Ishikawa (cell line): ENCODE measurements at regions not wholly inside any gene's neighbourhood (a gene's known extent, or its start where the extent isn't known, plus 50 kb on each side); places are given as distances from the start of the nearest gene placed in this dataset.

Experiments
- CEBPB ChIP-seq: IDR thresholded peaks from 2 replicates; pipeline ENCODE4 v1.6.1; 2012
- EP300 ChIP-seq: IDR thresholded peaks from 2 replicates; pipeline ENCODE4 v1.6.1; 2012; ENCODE audit warnings: borderline replicate concordance
- FOXM1 ChIP-seq: IDR thresholded peaks from 2 replicates; pipeline ENCODE4 v1.6.1; 2012; ENCODE audit warnings: low read depth, borderline replicate concordance
- RAD21 ChIP-seq: IDR thresholded peaks from 2 replicates; pipeline ENCODE4 v1.6.1; 2012; ENCODE audit warnings: low read depth
- TAF1 ChIP-seq: IDR thresholded peaks from 2 replicates; pipeline ENCODE4 v1.6.1; 2012; ENCODE audit warnings: low read depth, mild to moderate bottlenecking
- TCF12 ChIP-seq: IDR thresholded peaks from 2 replicates; pipeline ENCODE4 v1.6.1; 2012; ENCODE audit warnings: low read depth
- TEAD4 ChIP-seq: IDR thresholded peaks from 2 replicates; pipeline ENCODE4 v1.6.1; 2012
- TF ChIP-seq, protein P1 (sequence below): IDR thresholded peaks from 2 replicates; pipeline ENCODE4 v1.6.1; 2012; ENCODE audit warnings: low read depth, mild to moderate bottlenecking

DNA sequence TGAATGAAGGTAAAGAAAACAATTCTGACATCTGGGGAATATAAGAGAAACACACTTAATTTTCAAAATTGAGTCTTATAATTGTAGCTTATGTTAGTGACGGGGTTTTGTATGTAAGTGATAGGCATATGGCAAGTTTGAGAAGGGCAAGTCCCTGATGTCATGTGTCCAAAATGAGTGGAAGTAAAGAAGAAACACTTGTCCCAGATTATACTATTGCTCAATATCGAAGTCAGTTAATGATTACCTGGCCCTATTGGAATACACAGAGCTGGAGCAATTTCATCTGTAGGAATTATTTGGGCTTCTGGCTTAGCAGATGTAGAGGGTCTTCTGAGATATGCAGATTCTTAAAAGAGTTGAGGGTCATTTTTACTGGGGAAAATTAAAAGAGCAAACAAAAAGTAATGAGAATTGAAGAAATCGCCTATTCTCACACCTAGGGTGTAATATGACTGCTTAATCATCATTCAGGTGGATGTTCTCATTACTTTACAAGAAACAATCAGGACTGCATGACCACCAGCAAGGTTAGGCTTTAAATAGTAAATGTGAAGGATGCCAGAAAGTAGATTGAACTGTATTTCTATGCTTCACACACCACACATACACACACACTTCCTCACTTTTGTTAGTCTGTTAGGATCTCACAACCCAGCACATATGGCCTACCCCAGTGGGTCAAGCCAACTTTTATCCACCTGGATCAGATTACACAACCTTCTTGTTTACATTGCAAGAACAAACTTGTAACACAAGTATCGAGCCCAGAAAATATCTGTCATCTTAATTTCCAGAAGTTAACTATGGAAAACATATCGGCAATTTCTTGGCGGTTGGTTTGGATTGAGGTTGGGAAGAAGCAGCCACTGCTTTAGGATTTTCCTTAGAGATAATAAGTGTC lies 183.3 kb upstream of the LRRC3B start:
- TF ChIP-seq RAD21: no peak
- no peak for TF ChIP-seq TEAD4
- no peak for TF ChIP-seq EP300
- no peak for TF ChIP-seq FOXM1
- TF ChIP-seq CEBPB: no peak
- TF ChIP-seq TAF1: no peak
- TF ChIP-seq, protein P1, sequence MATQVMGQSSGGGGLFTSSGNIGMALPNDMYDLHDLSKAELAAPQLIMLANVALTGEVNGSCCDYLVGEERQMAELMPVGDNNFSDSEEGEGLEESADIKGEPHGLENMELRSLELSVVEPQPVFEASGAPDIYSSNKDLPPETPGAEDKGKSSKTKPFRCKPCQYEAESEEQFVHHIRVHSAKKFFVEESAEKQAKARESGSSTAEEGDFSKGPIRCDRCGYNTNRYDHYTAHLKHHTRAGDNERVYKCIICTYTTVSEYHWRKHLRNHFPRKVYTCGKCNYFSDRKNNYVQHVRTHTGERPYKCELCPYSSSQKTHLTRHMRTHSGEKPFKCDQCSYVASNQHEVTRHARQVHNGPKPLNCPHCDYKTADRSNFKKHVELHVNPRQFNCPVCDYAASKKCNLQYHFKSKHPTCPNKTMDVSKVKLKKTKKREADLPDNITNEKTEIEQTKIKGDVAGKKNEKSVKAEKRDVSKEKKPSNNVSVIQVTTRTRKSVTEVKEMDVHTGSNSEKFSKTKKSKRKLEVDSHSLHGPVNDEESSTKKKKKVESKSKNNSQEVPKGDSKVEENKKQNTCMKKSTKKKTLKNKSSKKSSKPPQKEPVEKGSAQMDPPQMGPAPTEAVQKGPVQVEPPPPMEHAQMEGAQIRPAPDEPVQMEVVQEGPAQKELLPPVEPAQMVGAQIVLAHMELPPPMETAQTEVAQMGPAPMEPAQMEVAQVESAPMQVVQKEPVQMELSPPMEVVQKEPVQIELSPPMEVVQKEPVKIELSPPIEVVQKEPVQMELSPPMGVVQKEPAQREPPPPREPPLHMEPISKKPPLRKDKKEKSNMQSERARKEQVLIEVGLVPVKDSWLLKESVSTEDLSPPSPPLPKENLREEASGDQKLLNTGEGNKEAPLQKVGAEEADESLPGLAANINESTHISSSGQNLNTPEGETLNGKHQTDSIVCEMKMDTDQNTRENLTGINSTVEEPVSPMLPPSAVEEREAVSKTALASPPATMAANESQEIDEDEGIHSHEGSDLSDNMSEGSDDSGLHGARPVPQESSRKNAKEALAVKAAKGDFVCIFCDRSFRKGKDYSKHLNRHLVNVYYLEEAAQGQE: no peak
- no peak for TF ChIP-seq TCF12
